Activated naive CD4-positive, alpha-beta T cell treated with anti-CD3 and anti-CD28 coated beads, Interleukin-2, amount 50 U/mL, for 72 hours (primary cell): ENCODE measurements at regions not wholly inside any gene's neighbourhood (a gene's known extent, or its start where the extent isn't known, plus 50 kb on each side); places are given as distances from the start of the nearest gene placed in this dataset.

Source experiments
- ATAC-seq, 2 donors: fragments of 150-1000 bp; cut with Tn5 transposase; 2 replicates each; pipeline ENCODE4 v1.10.0; 2021; ENCODE audit warnings: mild to moderate bottlenecking in 2 of 2, moderate library complexity in 2 of 2
- DNase-seq, 2 donors: peaks; one replicate each; pipeline ENCODE4 v3.0.0; 2021 to 2022; ENCODE audit warnings: low spot score in 2 of 2
- H3K27ac Mint-ChIP-seq, 2 donors: one replicate each; pipeline ENCODE4 v1.8.0; 2022; ENCODE audit warnings: mild to moderate bottlenecking in 2 of 2, mixed read lengths in 2 of 2
- H3K36me3 Mint-ChIP-seq, 2 donors: one replicate each; pipeline ENCODE4 v1.8.0; 2022; ENCODE audit warnings: mixed read lengths in 2 of 2
- H3K9me3 Mint-ChIP-seq, 2 donors: one replicate each; pipeline ENCODE4 v1.8.0; 2022; ENCODE audit warnings: mixed read lengths in 2 of 2

GRCh38 chr6:105747823-105748405 is 338.2 kb upstream of the PRDM1 start:
- no peak for ATAC-seq
- H3K27ac Mint-ChIP-seq = no peak overlapping the region

DNA sequence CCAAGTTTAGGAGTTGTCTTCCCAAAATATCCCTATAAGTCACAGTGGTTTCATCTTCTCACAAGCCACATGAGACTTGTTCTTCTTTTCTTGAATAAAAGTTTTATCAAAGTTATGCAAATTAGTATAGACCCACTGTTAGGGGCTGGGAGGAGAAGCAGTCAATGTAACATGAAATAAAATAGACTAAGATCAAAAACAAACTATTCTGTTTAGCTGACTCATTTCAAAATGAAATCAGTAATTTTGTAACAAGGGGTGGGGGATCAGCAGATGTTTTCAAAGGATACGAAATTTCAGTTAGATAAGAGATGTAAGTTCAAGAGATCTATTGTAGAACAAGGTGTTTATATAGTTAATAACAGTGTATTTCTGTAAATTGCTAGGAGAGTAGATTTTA is 339.6 kb upstream of the PRDM1 start:
- no peaks in the 10 kb centered on the region for H3K9me3 Mint-ChIP-seq
- DNase-seq (no peak), ATAC-seq (peak in 1 of 2 donors; percentile 72)
- H3K36me3 Mint-ChIP-seq = no peaks in the 10 kb centered on the region
- H3K27ac Mint-ChIP-seq = peak overlapping the region in 1 of 2 donors; percentile 57

More at GRCh38 chr6:105747823-105748405, 338.2 kb upstream of the PRDM1 start:
- Mint-ChIP-seq H3K9me3 (peaks cover 0 to 4% of the 10 kb centered on the region in 2 donors), H3K36me3 (no peaks in the 10 kb centered on the region)
- DNase-seq = no peak

- peak overlapping the region in 1 of 2 donors; percentile 57 for H3K27ac Mint-ChIP-seq
- H3K36me3 Mint-ChIP-seq = no peaks in the 10 kb centered on the region
- H3K9me3 Mint-ChIP-seq = no peaks in the 10 kb centered on the region
- DNase-seq (no peak), ATAC-seq (no peak)
Observed at GRCh38 chr6:105746130-105746505, 340.0 kb upstream of the PRDM1 start.

DNA sequence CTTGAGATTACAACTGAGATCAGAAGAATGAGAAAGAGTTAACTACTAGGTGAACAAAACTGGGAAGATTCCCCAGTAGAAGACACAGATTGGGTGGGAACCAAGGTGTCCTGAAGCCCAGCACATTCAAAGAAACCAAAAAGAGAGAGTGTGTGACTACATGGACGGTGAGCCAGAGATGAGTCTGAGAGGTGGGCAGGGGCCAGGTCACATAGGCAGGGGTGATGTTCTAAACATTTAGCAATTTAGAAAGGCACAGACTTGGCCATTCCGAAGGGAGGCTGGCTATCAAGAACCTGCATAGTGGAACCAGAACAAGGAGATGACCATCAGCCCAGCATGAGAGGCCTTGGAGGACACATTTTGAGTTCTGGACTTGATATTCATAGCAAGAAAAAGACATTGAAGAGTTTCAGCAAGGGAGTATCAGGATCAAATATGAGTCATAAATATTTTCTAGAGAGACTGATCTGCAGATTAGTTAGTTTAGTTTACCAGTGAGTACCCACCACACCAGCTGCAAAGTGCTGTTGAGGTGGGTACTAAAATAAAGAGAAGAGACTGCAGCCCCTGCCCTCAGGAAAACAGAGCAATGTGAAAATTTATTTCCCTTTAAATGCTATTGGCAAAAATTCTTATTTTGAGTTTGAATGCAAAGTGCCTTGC is 340.5 kb upstream of the PRDM1 start:
- Mint-ChIP-seq H3K36me3 (no peaks in the 10 kb centered on the region), H3K27ac (peak overlapping the region in 1 of 2 donors; percentile 40), H3K9me3 (no peaks in the 10 kb centered on the region)
- DNase-seq (no peak), ATAC-seq (peak in 1 of 2 donors; percentile 45)

DNA sequence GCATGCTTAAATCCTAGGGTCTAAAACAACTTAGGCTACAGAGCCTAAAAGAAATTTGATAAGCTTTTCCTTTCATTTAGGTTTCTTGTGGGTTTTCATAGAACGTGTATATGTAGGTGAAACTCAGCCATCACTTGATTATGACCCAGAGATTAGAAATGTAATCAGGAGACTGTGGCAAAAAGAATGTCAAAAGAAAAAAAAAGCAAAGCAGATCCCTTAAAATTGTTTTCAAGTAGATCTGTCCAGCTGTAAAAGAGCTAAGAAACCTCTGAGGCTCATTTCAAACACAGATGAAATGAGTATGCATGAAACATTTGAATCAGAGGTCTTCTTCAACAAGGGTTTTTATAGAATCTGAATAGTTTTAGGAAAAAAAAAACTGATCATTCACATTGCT is 341.3 kb upstream of the PRDM1 start:
- DNase-seq (no peak), ATAC-seq (peak in 1 of 2 donors; percentile 72)
- no peak overlapping the region for H3K27ac Mint-ChIP-seq
- H3K9me3 Mint-ChIP-seq = no peaks in the 10 kb centered on the region
- no peaks in the 10 kb centered on the region for H3K36me3 Mint-ChIP-seq

- DNase-seq = no peak
- no peak overlapping the region for H3K27ac Mint-ChIP-seq
- no peaks in the 10 kb centered on the region for H3K9me3 Mint-ChIP-seq
- ATAC-seq = no peak
- no peaks in the 10 kb centered on the region for H3K36me3 Mint-ChIP-seq
Observed at GRCh38 chr6:105740946-105741645, 338.2 kb upstream of the PREP start.

- DNase-seq = no peak
- Mint-ChIP-seq H3K36me3 (no peaks in the 10 kb centered on the region), H3K9me3 (no peaks in the 10 kb centered on the region), H3K27ac (no peak overlapping the region)
- no peak for ATAC-seq
Observed at GRCh38 chr6:105739764-105740163, 336.9 kb upstream of the PREP start.

GRCh38 chr6:105733556-105734162 is 330.8 kb upstream of the PREP start:
- Mint-ChIP-seq H3K27ac (no peak overlapping the region), H3K9me3 (no peaks in the 10 kb centered on the region), H3K36me3 (no peaks in the 10 kb centered on the region)
- no peak for ATAC-seq
- DNase-seq = no peak

DNA sequence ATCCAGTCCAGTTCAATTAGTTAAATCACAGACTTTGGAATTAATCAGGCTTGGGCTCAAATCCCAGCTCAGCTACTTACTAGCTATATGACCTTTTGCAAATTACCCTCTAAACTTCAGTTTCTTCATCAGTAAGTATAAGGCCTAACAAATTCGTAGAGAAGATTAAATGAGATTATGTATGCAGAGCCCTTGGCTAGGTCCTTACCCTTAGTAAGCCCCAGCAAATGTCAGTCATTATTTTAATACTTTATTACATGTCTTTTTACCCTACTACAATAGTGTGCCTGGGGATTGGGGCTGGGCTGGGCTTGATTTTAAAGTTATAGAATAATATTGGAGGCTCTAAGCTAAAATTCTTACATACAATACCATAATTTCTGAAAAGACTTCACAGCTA is 326.1 kb upstream of the PREP start:
- H3K27ac Mint-ChIP-seq = no peak overlapping the region
- DNase-seq = no peak
- ATAC-seq = no peak
- no peaks in the 10 kb centered on the region for H3K36me3 Mint-ChIP-seq
- H3K9me3 Mint-ChIP-seq = no peaks in the 10 kb centered on the region

GRCh38 chr6:105726902-105727655 is 324.2 kb upstream of the PREP start:
- Mint-ChIP-seq H3K9me3 (no peaks in the 10 kb centered on the region), H3K36me3 (no peaks in the 10 kb centered on the region), H3K27ac (no peak overlapping the region)
- no peak for ATAC-seq
- DNase-seq = no peak

GRCh38 chr6:105714846-105715245 is 312.0 kb upstream of the PREP start:
- DNase-seq (no peak), ATAC-seq (no peak)
- Mint-ChIP-seq H3K36me3 (peaks cover 13 to 22% of the 10 kb centered on the region in 2 donors), H3K27ac (no peak overlapping the region), H3K9me3 (peaks cover 18 to 36% of the 10 kb centered on the region in 2 donors)

DNA sequence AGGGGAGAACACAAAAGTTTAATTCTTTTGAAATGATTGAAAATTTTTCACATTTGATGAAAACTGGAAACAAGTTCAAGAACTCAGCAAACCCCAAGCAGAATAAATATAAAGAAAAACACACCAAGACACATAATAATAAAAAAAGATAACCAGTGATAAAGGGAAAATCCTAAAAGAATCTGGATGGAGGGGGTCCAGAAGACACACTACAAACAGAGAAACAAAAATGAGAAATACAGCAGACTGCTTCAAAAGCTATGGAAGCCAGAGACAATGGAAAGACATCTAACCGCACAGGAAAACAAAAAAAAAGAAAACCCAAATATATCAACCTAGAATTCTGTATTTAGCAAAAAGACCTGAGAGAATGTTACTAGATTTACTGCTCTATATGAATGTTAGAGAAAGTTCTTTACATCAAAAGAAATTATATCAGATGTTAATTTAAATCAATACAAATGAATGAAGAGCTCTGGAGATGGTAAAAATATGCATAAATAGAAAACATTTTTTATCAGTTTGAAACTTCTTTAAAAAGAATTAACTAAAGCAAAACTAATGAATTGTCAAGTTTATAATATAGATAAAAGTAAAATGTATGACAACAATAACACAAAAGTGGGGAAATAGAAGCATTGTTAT is 310.7 kb upstream of the PREP start:
- ATAC-seq = no peak
- Mint-ChIP-seq H3K9me3 (peaks cover 18 to 36% of the 10 kb centered on the region in 2 donors), H3K36me3 (peaks cover 13 to 22% of the 10 kb centered on the region in 2 donors), H3K27ac (no peak overlapping the region)
- DNase-seq = no peak

GRCh38 chr6:105711216-105711615 is 308.3 kb upstream of the PREP start:
- Mint-ChIP-seq H3K9me3 (peaks cover 18 to 36% of the 10 kb centered on the region in 2 donors), H3K36me3 (peaks cover 13 to 22% of the 10 kb centered on the region in 2 donors), H3K27ac (no peak overlapping the region)
- ATAC-seq (no peak), DNase-seq (no peak)

GRCh38 chr6:105705608-105706007 is 302.7 kb upstream of the PREP start:
- Mint-ChIP-seq H3K36me3 (peaks cover 0 to 5% of the 10 kb centered on the region in 2 donors), H3K27ac (no peak overlapping the region), H3K9me3 (peaks cover 0 to 4% of the 10 kb centered on the region in 2 donors)
- ATAC-seq = no peak
- no peak for DNase-seq

GRCh38 chr6:105695461-105695860 is 292.6 kb upstream of the PREP start:
- no peak for DNase-seq
- no peak overlapping the region for H3K27ac Mint-ChIP-seq
- ATAC-seq = no peak
- peaks cover 0 to 4% of the 10 kb centered on the region in 2 donors for H3K9me3 Mint-ChIP-seq
- no peaks in the 10 kb centered on the region for H3K36me3 Mint-ChIP-seq

DNA sequence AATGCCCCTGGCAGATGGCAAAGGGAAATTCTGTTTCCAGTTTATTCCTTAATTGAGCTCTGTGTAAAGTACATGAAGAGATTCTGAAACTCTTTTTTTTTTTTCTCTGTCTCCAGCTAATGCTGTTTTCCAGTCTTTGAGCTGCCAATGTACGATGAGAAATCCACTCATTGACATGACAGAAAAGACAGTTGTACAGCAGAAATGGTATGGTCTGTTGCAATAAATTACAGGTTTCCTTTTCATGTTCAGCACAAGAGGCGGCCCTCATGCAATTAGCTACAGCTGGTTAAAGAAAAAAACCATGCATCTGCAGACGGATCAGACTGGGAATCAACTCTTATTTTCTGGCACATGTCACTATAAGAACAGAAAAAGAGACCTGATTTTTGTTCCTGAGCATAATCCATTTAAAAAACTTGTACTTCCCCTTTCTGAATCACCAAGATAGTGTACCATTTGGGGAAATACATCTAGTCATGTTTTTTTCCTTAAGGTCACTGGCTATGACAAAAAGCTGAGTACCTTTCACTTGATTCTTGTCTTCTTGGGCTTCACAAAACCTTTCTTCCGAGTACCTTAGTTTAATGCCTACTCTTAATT is 289.8 kb upstream of the PREP start:
- peaks cover 0 to 9% of the 10 kb centered on the region in 2 donors for H3K9me3 Mint-ChIP-seq
- ATAC-seq (no peak), DNase-seq (no peak)
- peaks cover 5 to 6% of the 10 kb centered on the region in 2 donors for H3K36me3 Mint-ChIP-seq
- no peak overlapping the region for H3K27ac Mint-ChIP-seq
